Urothelium cell line (cell line): ENCODE measurements at regions not wholly inside any gene's neighbourhood (a gene's known extent, or its start where the extent isn't known, plus 50 kb on each side); places are given as distances from the start of the nearest gene placed in this dataset.

ENCODE experiments used
- DNase-seq: peaks from one replicate; pipeline ENCODE4 v3.0.0; 2011; ENCODE audit warnings: low spot score, mixed read lengths
- FAIRE-seq: peaks from 2 replicates; lab custom pipeline; 2011; peaks lifted over from hg19 to GRCh38; lab: Jason Lieb, UNC

DNA sequence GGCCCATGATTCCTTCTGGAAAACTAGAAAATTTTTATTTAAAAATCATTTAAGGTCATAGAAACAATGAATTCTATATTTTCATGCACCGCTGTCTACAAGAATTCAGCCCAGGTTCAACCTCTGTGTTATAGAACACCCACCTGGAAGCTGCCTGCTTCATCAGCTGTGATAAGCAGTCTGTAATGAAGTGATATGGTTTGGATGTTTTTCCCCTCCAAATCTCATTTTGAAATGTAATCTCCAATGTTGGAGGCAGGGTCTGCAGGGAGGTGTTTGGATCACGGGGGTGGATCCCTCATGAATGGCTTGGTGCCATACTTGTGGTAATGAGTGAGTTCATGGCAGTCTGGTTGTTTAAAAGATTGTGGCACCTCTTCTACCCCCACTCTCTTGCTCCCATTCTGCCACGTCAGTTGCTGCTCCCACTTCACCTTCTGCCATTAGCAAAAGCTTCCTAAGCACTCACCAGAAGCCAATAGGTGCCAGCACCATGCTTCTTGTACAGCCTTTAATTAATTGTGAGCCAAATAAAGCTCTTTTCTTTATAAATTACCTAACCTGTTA, 55.6 kb downstream of the MRPL32 start:
- no peak for FAIRE-seq
- DNase-seq, result no peak

DNA sequence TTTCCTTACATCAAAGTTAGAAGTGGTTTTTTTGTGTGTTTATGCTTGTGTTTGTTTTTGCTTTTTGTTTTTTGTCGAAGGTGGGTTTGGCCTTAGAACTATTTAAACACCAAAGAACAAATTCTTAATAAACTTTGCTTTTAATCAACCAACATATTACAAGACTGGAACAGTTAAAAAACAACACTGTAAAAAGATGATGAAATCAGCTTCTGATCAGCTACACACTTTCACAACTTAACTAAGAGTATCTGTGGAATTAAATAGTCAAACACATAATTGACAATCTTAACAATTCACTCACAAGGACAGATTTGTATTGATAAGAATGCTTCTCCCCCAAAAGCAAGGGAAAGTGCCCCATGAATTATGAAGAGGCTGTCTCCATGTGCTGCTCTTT, 58.8 kb downstream of the MRPL32 start:
- DNase-seq (no peak), FAIRE-seq (no peak)

DNA sequence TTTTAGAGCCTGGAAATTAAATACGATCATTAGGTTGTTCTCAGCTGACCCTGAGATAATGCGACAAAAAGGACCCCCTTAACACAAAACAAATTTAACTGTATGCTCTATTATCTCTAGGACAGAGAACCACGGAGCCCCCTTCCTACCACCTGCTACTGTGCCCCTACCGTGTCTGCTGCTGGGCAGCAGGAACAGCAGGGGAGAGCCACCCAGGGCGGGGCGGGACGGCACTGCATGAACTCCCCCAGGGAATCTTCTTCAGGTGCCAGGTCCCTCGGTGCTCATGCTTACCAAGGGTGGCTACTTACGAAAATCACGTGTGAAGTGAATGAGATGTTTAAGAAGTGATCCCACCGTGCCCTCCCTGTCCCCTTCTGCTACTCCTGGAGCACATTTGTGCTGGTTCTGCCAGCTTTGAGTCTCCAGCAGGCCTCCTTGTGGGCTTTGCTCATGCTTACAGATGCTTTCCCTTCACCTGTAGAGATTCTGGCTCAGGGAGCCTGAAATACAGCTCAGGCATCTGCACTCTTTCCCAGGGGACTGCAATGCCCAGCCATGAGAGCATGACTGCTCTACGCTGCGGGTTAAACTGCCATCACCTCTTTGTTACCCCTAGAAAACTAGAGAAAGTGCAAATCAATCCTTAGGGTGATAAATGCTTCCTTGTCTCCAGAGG, 59.9 kb downstream of the MRPL32 start:
- no peak for FAIRE-seq

DNA sequence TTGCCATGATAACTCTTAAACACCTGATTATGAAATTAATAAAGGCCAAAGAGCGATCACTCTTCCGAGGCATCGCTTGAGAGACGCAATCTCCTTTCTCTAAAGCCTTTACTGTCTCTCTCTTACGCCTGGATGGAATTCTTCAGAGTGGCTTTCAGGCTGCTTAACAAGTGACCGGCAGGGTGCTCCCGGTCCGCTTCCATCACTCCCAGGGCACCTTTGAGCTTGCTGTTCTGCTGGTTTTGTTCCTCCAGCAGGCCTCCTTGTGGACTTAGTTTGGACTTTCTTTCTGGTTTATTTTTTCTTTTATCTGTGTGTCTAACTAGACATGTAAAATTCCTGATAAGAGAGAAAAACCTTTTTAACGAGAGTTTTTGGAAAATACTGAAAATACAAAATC, 60.9 kb downstream of the MRPL32 start:
- FAIRE-seq (no peak), DNase-seq (no peak)

More for the DNA sequence above, 59.9 kb downstream of the MRPL32 start:
- DNase-seq, result no peak

DNA sequence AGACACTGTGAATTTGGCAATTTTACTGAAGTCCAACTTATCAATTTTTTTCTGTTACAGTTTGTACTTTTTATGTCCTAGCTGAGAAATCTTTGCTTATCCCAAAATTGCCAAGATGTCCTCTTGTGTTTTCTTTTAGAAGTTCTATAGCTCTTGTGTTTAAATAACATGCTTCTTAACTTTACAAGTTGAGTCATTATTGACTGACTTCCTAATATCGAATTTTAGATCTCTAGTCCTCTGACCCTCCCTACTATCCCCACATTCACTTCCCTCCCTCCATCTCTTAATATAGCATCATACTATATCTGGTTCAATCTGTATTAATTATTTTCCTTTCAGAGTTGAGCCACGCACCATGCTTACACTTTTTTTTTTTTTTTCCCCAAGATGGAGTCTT, 61.9 kb downstream of the MRPL32 start:
- FAIRE-seq, result no peak
- DNase-seq, result no peak

DNA sequence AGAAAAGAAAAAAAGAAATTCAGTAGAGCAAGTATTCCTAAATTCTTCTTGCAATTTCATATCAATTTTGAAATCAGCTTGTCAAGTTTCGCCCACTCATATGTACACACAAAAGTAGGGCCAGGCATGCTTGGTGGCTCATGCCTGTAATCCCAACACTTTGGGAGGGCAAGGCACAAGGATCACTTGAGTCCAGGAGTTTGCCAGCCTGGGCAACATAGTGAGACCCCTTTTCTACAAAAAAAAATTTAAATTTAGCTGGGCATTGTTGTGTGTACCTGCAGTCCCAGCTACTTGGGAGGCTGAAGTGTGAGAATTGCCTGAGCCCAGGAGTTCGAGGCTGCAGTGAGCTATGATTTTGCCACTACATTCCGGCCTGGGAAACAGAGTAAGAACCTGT, 65.4 kb downstream of the MRPL32 start:
- DNase-seq, result no peak
- FAIRE-seq, result no peak

DNA sequence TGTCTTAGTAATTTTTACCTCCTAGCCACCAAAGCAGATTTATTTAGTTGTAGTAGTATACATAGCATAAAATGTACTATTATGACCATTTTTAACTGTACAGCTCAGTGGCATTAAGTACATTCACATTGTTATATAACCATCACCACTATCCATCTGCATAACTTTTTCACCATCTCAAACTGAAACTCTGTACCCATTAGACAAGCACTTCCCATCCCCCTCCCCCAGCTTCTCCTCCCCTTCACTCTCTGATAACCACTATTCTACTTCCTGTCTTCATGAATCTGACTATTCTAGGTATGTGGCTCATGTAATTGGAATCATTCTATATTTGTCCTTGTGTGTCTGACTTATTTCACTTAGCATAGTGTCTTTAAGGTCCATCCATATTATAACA, 71.9 kb downstream of the MRPL32 start:
- DNase-seq (no peak), FAIRE-seq (no peak)

DNA sequence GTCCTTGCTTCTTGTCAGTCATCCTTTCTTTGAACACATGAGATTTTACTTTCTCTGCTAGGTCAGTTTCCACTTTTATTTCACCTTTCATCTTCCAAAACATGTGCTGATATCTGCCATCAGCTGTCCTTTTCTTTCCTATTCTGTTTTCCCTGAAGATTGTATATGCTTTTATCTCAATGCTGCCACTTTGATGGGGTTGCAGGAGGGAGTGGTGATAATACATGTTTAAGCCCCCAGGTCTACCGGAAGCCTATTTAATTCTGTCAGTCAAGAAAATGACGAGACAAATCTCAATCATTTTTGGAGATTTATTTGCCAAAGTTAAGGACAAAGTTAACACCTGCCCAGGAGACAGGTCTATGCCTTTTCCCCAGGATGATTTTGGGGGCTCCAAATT, 73.8 kb downstream of the MRPL32 start:
- no peak for DNase-seq
- no peak for FAIRE-seq

DNA sequence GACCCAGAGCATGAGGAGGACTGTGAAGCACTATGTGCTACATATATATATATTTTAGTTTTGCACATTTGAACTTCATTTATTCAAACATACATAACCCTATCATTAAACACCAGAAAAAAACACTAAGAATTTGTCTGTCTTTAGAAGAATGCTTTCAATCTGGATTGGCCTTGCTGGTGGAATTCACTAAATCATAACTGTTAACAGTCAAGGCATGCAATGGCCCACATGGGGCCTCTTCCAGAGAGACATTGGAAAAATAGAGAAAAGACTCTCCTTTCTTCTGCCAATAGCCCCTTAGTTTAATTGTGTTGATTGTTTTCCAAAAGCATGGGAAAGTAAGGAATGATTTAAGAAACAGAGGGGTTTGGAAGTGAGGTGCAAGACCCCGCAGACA, 77.9 kb downstream of the MRPL32 start:
- DNase-seq (no peak), FAIRE-seq (no peak)

DNA sequence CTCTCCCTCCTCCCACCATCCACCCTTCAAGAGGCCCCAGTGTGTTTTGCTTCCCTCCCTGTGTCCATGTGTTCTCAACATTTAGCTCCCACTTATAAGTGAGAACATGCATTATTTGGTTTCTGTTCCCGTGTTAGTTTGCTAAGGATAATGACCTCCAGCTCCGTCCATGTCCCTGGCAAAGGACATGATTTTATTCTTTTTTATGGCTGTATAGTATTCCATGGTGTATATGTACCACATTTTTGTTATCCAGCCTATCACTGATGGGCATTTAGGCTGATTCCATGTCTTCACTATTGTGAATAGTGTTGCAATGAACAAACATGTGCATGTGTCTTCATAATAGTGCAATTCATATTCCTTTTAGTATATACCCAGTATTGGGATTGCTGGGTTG, 79.7 kb downstream of the MRPL32 start:
- no peak for DNase-seq
- peak; percentile 58 for FAIRE-seq

DNA sequence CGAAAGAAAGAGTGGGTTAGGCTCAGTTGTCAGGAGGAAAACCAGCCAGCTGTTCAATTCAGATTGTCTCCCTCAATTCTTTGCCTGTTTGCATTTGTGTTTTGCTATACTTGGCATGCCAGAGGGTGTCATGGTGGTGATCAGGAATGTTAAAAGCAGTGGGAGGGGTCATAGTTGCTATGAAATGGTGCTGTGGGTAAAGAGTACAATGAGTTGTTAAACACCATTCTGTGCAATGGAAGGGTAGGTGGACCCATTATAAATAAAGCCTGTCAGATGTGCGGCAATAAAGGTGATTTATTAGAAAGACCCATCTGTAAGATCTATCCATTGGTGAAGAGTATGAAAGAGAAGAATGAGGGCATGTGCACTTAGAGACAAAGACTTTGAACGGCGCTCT, 82.2 kb downstream of the MRPL32 start:
- DNase-seq (no peak), FAIRE-seq (no peak)

DNA sequence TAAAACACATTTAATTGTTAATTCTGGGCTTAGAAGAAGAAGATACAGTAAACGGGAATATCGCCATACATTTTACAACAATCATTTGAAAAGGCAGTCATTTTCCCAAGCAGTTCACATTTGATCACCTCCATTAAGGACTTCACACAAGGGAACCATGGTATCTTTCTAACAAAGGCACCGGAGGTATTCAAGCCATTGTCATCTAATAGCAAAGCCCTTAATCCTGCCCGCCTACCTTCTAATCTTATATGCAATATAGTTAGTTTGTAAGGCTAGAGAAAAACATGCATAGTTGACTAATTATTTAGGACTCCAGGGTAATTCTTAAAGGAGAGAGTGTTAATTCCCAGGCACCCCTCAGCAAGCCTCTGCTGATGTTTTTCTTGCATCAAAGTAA, 83.1 kb downstream of the MRPL32 start:
- FAIRE-seq, result no peak

DNA sequence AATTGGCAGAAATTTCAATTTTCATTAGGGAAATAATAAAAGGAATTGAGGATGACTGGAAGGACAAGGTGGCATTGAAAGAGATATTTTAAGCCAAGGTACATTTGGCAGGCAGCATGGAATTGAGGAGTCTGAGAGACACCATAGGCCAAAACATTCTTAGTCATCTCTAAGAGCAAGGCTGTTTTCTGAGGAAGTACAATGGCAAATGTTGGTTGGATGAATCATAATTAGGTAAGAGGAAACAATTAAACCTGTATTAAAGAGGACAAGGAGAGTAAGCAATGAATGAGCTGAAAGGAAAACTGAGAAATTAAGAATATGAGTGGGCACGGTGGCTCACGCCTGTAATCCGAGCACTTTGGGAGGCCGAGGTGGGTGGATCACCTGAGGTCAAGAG, 86.3 kb downstream of the MRPL32 start:
- FAIRE-seq (no peak), DNase-seq (peak; percentile 59)

More for the DNA sequence above, 83.1 kb downstream of the MRPL32 start:
- no peak for DNase-seq

DNA sequence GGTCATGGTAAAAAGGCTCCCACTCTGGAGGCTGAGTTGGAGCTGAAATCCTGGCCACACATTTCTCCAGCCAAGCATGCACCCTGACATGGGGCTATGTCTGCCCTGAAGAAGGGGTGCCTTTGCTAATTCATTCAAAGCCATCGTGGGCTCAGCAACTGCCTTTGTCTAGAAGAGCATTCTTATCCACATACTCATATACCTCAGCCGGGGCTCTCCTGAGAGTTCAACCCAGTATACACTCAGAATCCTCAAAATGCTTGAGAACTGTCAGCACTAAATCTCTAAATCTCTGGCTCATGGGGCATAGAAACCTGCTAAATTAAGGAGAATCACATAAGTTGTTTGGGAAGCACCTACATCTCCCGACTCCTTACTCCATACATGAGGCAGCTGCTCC, 89.3 kb downstream of the MRPL32 start:
- FAIRE-seq (no peak), DNase-seq (no peak)

DNA sequence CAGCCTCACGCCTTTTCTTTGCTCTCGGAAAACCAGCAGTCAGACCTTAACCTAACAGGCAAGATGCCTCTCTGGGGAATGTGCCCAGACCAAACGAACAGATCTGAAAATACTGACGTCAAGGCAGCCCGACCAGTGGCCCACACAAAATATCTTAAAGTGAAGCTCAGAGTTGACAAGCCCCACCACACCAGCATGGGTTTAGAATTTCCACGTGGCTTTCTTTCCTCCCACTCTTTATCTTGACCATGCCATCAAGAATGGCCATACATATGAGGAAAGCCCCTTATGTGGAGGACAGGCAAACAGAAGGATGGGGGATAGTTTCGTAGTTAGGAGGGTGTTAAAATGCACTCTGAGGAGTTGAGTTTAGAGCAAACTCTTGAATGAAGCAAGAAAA, 89.8 kb downstream of the MRPL32 start:
- FAIRE-seq, result no peak
- DNase-seq, result no peak

DNA sequence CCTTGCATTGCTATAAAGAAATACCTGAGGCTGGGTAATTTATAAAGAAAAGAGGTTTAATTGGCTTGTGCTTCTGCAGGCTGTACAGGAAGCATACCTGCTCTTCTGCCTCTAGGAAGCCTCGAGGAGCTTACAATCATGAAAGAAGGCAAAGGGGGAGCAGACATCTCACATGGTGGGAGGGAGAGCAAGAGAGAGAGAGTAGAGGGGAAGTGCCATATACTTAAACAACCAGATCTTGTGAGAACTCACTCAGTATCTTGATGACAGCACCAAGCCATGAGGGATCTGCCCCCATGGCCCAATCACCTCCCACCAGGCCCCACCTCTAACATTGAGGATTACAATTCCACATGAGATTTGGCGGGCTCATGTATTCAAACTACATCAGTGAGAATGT, 79.1 kb upstream of the HECW1 start:
- FAIRE-seq, result no peak
- DNase-seq, result no peak

DNA sequence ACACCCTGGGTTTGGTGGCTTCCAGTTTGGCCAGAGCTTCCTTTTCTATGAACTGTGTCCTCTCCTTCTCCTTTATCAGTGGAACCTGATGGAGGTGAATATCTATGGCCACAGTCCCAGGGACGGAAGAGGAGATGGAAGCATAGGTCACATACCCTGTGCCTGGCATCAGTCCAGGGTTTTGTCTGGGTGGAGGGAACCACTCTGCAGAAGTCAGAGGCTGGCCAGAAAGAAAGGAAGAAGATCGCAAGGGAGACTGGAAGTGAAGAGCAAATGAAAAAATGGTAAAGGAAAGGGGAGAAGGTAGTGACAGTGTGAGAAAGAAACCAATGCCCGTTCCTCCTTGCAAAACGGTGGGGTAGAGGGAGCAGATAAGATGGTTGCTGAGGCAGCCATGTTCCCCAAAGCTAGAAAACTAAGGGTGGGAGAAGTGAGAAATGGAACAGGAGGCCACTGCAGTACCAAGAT, 77.9 kb upstream of the HECW1 start:
- FAIRE-seq (peak; percentile 44), DNase-seq (no peak)

DNA sequence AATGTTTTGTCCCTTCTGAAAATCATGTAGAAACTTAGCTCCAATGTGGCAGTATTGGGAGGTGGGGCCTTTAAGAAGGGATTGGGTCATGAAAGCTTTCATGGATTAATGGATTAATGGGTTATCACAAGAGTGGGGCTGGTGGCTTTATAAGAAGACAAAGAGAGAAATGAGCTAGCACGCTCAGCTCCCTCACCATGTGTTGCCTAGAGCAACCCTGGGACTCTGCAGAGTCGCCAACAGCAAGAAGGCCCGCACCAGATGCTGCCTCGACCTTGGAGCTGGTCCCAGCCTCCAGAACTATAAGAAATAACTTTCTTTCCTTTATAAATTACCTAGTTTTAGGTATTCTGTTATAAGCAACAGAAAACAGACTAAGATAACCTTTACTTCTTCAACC, 74.9 kb upstream of the HECW1 start:
- DNase-seq, result no peak
- no peak for FAIRE-seq

DNA sequence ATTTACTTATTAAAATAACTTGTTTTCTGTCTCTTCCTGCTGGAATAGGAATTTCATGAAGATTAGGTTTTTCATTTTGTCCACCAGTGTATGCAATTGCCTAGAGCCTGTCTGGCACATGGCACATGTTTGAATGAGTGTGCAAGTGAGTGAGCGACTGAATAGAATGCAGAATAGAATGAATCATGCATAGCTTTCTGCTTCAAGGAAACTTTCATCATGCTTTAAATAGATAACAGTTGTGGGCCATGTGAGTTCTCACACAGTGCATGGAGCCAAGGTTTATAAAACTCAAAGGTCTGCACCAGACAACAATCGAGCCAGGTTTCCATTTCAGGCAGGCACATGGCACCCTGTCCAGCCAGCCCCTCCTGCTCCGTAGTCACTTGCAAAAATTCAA, 74.2 kb upstream of the HECW1 start:
- FAIRE-seq (no peak), DNase-seq (no peak)

DNA sequence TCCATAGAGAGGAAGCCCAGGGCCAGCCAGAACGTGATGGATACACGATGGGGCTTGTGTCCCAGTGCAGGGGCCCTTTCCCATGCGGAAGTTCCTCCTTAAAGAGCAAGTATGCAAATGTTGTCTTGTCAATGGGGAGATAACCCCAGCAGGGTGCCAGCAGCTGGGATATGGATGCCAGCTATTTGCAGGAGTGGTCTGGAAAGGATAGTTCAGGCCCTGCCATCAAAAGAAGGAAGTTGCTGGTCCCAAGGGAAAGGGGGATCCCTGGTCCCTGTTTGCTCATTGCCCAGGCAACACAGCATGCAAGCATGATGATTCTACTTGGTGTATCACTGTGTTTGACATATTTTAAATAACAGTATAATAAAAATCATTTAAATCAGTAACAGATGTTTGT, 73.1 kb upstream of the HECW1 start:
- DNase-seq, result no peak
- peak; percentile 30 for FAIRE-seq

DNA sequence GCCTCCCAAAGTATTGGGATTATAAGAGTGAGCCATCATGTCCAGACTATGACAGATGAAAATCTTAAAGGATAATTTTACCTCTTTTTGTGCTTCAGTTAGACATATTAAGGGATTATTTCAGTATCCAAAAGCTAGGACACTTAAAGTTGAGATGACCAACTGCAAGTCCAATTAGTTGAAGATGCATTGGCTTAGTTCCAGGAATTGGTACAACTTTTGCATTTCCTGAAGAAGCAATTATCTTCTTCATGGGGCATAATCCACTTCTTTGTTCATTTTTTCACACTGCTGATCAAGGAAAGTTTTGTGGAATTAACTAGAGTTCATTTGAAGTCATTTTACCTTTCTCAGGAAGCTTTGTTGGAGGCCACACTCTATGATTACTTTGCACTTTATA, 72.0 kb upstream of the HECW1 start:
- FAIRE-seq (no peak), DNase-seq (no peak)

DNA sequence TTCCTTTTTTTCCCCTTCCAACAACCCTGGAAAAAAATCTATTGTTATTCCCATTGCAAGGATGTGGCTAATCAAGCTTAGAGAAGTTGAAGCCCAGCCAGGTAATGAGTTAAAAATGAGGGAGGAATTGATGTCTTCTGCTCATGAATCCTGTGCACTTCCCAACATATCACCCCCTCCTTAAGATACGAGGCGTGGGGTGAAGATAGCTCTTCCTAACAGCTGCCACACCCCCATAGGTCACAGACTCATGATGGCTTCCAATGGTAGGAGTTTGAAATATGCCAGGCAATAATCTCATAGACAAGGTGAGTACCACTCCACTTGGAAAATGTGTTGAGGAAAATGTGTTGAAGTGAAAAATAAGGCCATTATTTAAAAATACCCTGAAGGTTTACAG, 71.3 kb upstream of the HECW1 start:
- FAIRE-seq, result no peak

DNA sequence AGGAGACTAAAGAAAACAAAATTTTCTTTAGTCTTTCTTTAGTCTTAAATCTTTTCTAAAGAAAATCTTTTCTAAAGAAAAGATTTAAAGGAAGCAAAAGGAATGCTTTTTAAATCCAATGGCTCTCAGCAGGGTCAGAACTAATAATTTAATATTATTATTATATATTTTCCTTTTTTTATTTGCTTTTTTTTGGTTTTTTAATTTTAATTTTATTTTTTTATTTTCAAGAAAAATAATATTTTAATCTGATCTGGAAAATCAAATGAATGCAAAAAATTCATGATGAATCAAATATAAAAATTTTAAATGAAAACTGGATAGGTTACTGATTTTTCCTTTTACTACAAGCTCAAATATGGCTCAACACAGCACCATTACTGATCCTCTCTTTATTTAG, 70.7 kb upstream of the HECW1 start:
- FAIRE-seq (no peak), DNase-seq (no peak)

More for the DNA sequence above, 71.3 kb upstream of the HECW1 start:
- DNase-seq, result no peak
